Superior temporal gyrus (tissue), 1 donor: ENCODE measurements at regions not wholly inside any gene's neighbourhood (a gene's known extent, or its start where the extent isn't known, plus 50 kb on each side); places are given as distances from the start of the nearest gene placed in this dataset.
"Not testable (repeated sequence)": the region's sequence is repeated elsewhere in the genome, so short reads cannot be mapped to it uniquely, and the experiment has no call there.

ENCODE experiments used
- DNase-seq: peaks from one replicate; pipeline ENCODE4 v3.0.0-alpha.2; 2016; ENCODE audit errors: extremely low spot score

DNA sequence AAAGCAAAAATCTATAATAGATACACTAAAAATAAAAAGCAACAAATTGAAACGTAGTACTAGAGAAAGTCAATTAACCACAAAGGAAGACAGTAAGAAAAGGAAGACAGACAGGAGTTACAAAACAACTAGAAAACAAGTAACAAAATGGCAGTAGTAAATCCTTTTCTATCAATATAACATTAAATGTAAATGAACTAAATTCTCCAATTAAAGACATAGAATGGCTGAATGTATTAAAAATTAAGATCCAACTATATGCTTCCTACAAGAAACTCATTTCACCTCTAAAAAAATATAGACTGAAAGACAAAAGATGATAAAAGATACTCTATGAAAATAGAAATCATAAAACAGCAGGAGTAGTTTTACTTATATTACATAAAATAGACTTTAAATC is 79.1 kb downstream of the CTH start:
- DNase-seq: no peak

GRCh38 chr1:70495370-70495769 is 84.3 kb downstream of the CTH start:
- no peak for DNase-seq

- no peak for DNase-seq
Measured at GRCh38 chr1:70496181-70496580, 85.1 kb downstream of the CTH start.

GRCh38 chr1:70497152-70497551 is 86.1 kb downstream of the CTH start:
- DNase-seq: no peak

DNA sequence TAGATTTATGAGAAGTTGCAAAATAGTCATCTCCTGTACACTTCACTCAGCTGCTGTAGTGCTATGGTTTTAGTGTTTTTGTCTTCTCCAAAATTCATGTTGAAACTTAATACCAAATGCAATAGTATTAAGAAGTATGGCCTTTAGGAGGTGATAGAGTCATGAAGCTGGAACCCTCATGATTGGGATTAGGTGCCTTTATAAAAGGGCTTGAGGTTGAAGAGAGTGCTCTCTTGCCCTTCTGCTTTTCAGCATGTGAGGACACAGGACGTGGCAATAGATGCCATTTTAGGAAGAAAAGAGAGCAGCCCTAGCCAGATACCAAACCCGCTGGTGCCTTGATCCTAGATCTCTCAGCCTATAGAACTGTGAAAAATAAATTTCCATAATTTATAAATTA is 87.6 kb downstream of the CTH start:
- no peak for DNase-seq

DNA sequence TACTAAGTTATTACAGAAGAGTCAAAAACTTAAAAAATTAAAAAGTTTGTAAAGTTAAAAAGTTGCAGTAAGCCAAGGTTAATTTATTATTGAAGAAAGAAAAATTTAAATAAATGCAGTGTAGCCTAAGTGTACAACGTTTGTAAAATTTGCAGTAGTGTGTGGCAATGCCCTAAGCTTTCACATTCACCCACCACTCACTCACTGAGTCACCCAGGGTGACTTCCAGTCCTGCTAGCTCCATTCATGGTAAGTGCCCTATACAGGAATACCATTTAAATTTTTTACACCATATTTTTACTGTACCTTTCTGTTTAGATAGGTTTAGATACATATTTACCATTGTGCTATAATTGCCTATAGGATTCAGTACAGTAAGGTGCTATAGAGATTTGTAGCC is 88.6 kb downstream of the CTH start:
- no peak for DNase-seq

- no peak for DNase-seq
Measured at GRCh38 chr1:70503358-70503757, 92.3 kb downstream of the CTH start.

GRCh38 chr1:70504176-70504820 is 93.2 kb downstream of the CTH start:
- DNase-seq: no peak

DNA sequence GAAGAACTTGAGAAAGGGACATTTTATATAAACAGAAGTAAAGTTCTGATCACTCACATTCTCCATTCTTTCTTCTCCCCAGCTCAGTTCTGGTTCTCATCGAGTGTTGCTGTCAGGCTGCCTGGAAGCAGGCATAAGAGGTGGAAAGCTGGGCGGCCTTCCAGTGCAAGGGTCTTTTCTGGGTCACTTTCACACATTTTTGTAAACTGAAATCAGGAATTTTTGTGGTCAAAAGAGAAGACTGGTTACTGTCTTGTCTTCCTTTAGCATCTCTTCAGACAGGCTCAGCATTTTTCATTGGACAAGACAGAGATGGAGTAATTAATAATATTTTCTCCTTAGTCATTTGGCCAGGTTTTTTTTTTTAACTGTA is 93.7 kb downstream of the CTH start:
- DNase-seq: no peak

GRCh38 chr1:70507991-70508390 is 96.9 kb downstream of the CTH start:
- not testable (repeated sequence) for DNase-seq

DNA sequence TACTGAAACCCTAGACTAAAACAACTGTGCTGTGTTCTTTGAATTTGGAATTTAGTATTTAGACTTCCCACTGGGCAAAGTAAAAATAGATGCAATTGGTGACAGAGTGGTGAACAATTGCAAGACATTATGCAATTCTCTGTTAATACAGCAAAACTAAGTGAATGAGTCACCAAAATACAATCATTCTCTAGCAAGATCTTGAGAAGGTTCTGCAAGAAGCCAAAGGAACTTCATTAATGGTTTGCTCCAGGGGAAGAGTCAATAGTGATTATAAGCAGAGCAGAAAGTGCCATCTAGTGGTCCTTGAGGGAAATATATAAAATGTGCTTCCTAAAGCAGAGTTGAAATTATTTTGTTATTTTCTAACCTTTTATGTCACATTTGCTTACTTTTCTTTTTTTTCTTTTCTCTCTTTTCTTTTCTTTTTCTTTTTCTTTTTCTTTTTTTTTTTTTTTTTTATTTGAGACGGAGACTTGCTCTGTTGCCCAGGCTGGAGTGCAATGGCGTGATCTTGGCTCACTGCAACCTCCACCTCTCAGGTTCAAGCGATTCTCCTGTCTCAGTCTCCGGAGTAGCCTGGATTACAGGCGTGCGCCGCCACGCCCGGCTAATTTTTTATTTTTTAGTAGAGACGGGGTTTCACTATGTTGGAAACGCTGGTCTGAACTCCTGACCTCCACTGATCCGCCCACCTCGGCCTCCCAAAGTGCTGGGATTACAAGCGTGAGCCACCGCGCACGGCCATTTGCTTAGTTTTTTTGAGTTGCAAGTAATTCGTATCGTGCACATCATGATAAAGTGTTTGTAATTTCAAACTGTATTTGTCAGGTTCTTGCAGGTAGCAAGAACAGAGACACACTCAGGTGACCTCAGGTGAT is 99.2 kb downstream of the CTH start:
- DNase-seq: peak; percentile 87

- DNase-seq: no peak
Measured at GRCh38 chr1:70517444-70517843, 106.4 kb downstream of the CTH start.

DNA sequence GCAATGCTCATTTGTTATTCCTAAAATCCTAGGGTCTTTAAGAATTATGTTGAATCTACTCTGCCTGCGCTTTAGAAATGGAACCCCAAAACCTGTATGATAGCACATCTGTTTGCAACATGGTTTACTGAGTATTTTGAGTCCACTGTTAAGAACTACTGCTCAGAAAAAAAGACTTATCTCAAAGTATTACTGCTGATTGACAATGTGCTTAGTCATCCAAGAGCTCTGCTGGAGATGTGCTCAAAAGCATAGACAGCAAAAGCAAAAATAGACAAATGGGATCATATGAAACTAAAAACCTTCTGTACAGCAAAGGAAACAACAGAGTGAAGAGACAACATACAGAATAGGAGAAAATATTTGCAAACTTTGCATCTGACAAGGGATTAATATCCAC is 107.0 kb downstream of the CTH start:
- DNase-seq: no peak

DNA sequence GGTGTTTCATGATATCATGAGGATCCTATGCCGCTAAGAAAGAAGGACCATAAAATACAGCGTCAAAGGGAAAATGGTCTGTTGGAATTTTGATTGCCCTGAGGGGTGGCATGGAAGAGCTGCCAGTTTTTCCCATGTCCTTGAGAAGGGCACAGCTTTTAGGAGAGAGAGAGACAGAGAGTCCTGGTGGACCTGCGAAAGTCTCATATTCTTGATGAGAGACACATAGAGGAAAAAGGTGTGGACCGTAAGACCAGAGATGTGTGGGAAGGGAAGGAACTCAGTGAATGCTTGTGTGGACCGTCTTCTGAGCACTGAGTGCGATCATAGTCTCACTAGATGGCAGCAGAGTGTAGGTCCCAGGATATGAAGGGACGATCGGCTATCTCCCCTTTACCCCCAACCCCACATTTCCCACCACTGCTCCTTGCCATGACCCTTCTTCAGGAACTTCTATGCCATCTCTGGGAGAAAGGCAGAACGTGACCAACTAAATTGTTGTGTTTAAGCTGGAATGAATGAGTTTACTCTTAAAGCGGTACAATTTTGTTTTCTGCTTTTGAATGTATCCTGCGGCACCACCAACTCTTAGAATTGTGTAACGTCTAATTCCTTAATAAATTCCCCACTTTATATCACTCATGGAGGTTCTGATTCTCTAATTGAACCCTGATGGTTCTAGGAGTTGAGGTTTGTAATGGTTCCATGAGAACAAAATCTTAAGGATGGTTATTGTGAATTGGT is 117.7 kb downstream of the CTH start:
- DNase-seq: peak; percentile 56

DNA sequence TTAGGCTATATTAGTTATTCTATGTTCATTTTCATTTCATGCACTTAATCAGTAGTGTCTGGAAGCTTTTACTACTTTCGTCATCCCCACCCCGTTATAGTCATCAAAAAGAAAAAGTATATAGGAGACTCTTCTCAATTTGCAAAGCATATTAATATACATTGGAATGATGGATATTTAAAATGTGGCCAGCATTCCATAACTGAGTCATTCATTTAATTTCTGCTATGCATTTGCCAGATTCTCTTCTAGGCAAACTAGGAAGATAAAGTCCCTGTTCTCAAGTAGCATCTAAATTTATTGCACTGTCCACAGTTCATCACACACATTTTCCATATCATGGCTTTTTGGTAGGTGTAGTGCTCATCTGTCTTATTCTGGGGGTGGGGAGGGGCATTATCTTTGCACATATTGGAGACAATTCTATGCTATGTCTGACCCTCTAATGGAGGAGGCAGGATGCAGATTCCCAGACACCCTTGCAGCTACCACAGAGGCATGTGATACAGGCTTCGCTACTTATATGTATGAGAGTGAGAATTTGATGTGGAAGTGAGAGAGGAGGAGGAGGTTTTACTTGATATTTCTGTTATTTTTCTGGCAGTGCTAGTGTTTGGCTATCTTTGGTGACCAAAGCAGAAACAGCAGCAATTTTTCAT is 125.8 kb downstream of the CTH start:
- DNase-seq: no peak

DNA sequence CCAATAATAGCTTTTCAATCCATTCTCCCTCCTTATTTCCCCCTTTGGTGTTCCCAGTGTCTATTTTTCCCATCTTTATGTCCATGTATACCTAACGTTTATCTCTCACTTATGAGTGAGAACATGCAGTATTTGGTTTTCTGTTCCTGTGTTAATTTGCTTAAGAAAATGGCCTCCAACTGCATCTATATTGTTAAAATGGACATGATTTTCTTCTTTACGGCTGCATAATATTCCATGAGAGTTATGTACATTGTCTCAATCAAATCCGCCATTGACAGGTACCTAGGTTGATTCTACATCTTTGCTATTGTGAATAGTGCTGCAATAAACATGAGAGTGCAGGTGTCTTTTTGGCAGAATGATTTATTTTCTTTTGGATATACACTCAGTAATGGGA is 126.7 kb downstream of the CTH start:
- no peak for DNase-seq

GRCh38 chr1:70542030-70542429 is 131.0 kb downstream of the CTH start:
- DNase-seq: no peak

DNA sequence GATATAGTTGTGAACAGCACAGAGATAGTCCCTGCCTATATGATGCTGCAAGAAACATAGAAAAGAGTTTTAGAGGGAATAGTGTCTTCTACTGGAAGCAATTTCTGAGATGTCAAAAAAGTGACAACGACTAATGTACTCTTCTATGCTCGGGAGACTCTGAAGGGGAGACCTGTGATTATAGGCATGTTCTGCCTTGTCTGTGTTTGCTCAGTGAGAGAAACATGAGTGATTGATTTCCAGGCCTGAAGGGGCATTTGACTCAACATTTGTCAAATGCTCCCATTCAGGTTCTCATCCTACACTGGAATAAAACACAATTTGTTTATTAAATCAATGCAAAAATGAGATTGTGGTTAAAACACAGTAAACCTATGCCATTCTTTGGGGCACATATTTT is 131.8 kb downstream of the CTH start:
- DNase-seq: no peak

GRCh38 chr1:70546726-70547125 is 135.7 kb downstream of the CTH start:
- DNase-seq: no peak

DNA sequence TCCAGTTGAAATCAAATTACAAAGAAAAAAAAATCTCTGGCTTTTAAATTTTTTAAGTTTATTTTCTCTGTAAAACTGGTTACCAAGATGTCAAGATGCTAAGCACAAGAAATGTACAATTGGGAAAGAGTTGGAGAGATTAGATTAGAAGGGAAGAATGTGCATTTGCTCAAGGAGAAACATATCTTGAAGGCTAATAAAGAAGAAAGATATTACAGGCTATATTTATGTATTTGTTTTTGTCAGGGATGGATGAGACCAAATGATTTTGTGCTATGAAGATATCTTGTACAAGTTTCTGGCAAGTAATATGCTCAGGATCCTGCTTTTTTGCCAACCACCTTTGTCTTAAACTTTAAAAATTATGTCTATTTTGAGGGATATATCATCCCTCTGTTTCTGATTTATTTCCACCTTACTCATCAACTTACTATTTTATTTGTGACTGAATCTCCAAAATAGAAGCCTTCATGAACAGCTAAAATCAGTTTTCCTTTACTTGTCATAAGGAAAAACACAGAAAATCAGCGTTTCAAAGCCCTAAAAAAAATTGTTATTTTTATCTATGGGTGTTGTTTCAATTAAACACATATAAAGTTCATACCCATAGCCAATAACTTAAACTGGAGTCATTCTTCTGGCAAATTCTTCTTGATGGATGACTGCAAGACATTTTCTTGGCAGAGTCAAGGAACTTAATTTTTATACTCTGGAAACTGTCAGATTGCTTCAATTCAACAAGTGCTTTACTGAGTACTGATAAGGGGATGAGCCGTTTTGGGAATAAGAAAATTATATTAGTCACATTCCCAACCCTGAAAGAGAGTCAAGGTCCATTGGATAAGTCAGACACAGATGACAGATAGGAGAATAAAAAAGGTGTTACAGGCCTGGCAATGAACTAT is 141.8 kb downstream of the CTH start:
- no peak for DNase-seq

DNA sequence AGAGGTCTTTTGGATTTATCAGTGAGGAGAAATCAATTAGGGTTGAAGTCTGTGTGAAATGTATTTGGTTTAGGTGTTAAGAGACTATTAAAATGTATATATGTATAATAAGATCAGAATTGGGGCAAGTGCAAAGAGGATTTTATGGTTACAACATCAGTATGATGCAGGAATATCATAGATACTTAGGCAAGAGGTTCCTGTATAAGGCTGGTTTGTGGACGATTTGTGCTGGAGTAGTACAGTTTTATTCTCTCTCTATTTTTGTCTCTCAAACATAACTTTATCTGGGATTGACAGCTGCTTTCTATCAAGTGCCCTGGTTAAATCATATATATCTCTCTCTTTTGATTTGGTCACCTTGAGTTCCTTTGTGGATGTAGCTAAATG is 142.5 kb downstream of the CTH start:
- DNase-seq: no peak
